WTC11 (cell line): ENCODE measurements at regions not wholly inside any gene's neighbourhood (a gene's known extent, or its start where the extent isn't known, plus 50 kb on each side); places are given as distances from the start of the nearest gene placed in this dataset.

Experiments
- ATAC-seq: fragments of 200-7000 bp; cut with Tn5 transposase; 2 replicates; pipeline ENCODE4 v1.10.0; 2021; ENCODE audit warnings: mild to moderate bottlenecking, moderate library complexity
- CTCF ChIA-PET: fragments of 300-600 bp; sonication (Branson Sonifier 250); formaldehyde crosslinking; loops from one replicate; lab custom pipeline; 2021; ENCODE audit warnings: antibody characterized with exemption; lab: Charles Lee
- POLR2A ChIA-PET: fragments of 350-600 bp; sonication (Branson Sonifier 250); formaldehyde crosslinking; loops from one replicate; lab custom pipeline; 2021; ENCODE audit warnings: antibody characterized with exemption; lab: Charles Lee
- DNase-seq: peaks from one replicate; pipeline ENCODE4 v3.0.0; 2021; ENCODE audit warnings: low spot score
- H3K27ac Mint-ChIP-seq: 2 replicates; pipeline ENCODE4 v1.8.0; 2021; ENCODE audit warnings: mixed read lengths
- H3K27me3 Mint-ChIP-seq: 2 replicates; pipeline ENCODE4 v1.8.0; 2021; ENCODE audit warnings: low read depth, mild to moderate bottlenecking, moderate library complexity, mixed read lengths
- H3K36me3 Mint-ChIP-seq: 2 replicates; pipeline ENCODE4 v1.8.0; 2021; ENCODE audit warnings: mixed read lengths
- H3K4me1 Mint-ChIP-seq: 2 replicates; pipeline ENCODE4 v1.8.0; 2022; ENCODE audit warnings: mixed read lengths
- H3K4me3 Mint-ChIP-seq: 2 replicates; pipeline ENCODE4 v1.8.0; 2021; ENCODE audit warnings: mild to moderate bottlenecking, moderate library complexity, mixed read lengths
- H3K9me3 Mint-ChIP-seq: 2 replicates; pipeline ENCODE4 v1.8.0; 2021; ENCODE audit warnings: mixed read lengths
- CBFB ChIP-seq: sonication (generic); formaldehyde crosslinking; IDR thresholded peaks from 2 replicates; pipeline ENCODE4 v1.8.1; 2022; ENCODE audit warnings: mild to moderate bottlenecking, low read depth, missing genetic modification reagents
- CDX4 ChIP-seq: fragments of 250-450 bp; sonication (Bioruptor Pico); IDR thresholded peaks from 2 replicates; pipeline ENCODE4 v1.9.0; 2021; ENCODE audit warnings: moderate library complexity, mild to moderate bottlenecking, inconsistent platforms, borderline replicate concordance
- EMX1 ChIP-seq: fragments of 250-450 bp; sonication (Bioruptor Pico); IDR thresholded peaks from 2 replicates; pipeline ENCODE4 v1.8.0; 2021; ENCODE audit warnings: mild to moderate bottlenecking
- ERG ChIP-seq: fragments of 250-450 bp; sonication (Bioruptor Pico); IDR thresholded peaks from 2 replicates; pipeline ENCODE4 v1.8.0; 2021; ENCODE audit warnings: mild to moderate bottlenecking
- FOXJ3 ChIP-seq: sonication (generic); formaldehyde crosslinking; IDR thresholded peaks from 2 replicates; pipeline ENCODE4 v1.9.0; 2021; ENCODE audit warnings: missing genetic modification reagents, mild to moderate bottlenecking, borderline replicate concordance
- FOXK1 ChIP-seq: sonication (generic); formaldehyde crosslinking; IDR thresholded peaks from 2 replicates; pipeline ENCODE4 v1.8.0; 2022; ENCODE audit warnings: mild to moderate bottlenecking, moderate library complexity, missing genetic modification reagents
- FOXP4 ChIP-seq: sonication (generic); formaldehyde crosslinking; IDR thresholded peaks from 2 replicates; pipeline ENCODE4 v1.8.0; 2022; ENCODE audit warnings: mild to moderate bottlenecking, missing genetic modification reagents
- GABPB1 ChIP-seq: sonication (generic); formaldehyde crosslinking; IDR thresholded peaks from 2 replicates; pipeline ENCODE4 v1.8.1; 2023; ENCODE audit warnings: mild to moderate bottlenecking, missing genetic modification reagents
- MAX ChIP-seq: sonication (generic); formaldehyde crosslinking; IDR thresholded peaks from 2 replicates; pipeline ENCODE4 v1.8.0; 2022; ENCODE audit warnings: mild to moderate bottlenecking, missing genetic modification reagents
- MYBL2 ChIP-seq: sonication (generic); formaldehyde crosslinking; IDR thresholded peaks from 2 replicates; pipeline ENCODE4 v1.8.1; 2023; ENCODE audit warnings: mild to moderate bottlenecking, moderate library complexity, missing genetic modification reagents
- SMAD4 ChIP-seq: sonication (generic); formaldehyde crosslinking; IDR thresholded peaks from 2 replicates; pipeline ENCODE4 v1.8.0; 2022; ENCODE audit warnings: mild to moderate bottlenecking, missing genetic modification reagents
- SP1 ChIP-seq: sonication (generic); formaldehyde crosslinking; conservative IDR thresholded peaks from 2 replicates; pipeline ENCODE4 v1.8.1; 2022; ENCODE audit warnings: missing genetic modification reagents
- STAT6 ChIP-seq: sonication (generic); formaldehyde crosslinking; conservative IDR thresholded peaks from 2 replicates; pipeline ENCODE4 v1.8.1; 2023; ENCODE audit warnings: mild to moderate bottlenecking, low read depth, missing genetic modification reagents, moderate library complexity
- TCF7 ChIP-seq: sonication (generic); formaldehyde crosslinking; IDR thresholded peaks from 2 replicates; pipeline ENCODE4 v1.8.0; 2022; ENCODE audit warnings: mild to moderate bottlenecking, low read depth, missing genetic modification reagents, moderate library complexity
- TEAD4 ChIP-seq: sonication (generic); formaldehyde crosslinking; IDR thresholded peaks from 2 replicates; pipeline ENCODE4 v1.8.0; 2022; ENCODE audit warnings: mild to moderate bottlenecking, missing genetic modification reagents
- ZBTB21 ChIP-seq: sonication (generic); formaldehyde crosslinking; IDR thresholded peaks from 2 replicates; pipeline ENCODE4 v1.8.1; 2023; ENCODE audit warnings: mild to moderate bottlenecking, missing genetic modification reagents, borderline replicate concordance
- ZBTB43 ChIP-seq: sonication (generic); formaldehyde crosslinking; IDR thresholded peaks from 2 replicates; pipeline ENCODE4 v1.8.1; 2023; ENCODE audit warnings: mild to moderate bottlenecking, missing genetic modification reagents
- ZNF138 ChIP-seq: sonication (generic); formaldehyde crosslinking; conservative IDR thresholded peaks from 2 replicates; pipeline ENCODE4 v1.8.1; 2022; ENCODE audit warnings: mild to moderate bottlenecking, moderate library complexity, missing genetic modification reagents
- ZNF219 ChIP-seq: sonication (generic); formaldehyde crosslinking; IDR thresholded peaks from 2 replicates; pipeline ENCODE4 v1.8.0; 2023; ENCODE audit warnings: missing genetic modification reagents, mild to moderate bottlenecking, borderline replicate concordance
- ZNF317 ChIP-seq: sonication (generic); formaldehyde crosslinking; IDR thresholded peaks from 2 replicates; pipeline ENCODE4 v1.8.1; 2023; ENCODE audit warnings: low read depth, mild to moderate bottlenecking, moderate library complexity, missing genetic modification reagents, borderline replicate concordance

- Mint-ChIP-seq H3K27ac (no peak overlapping the region), H3K27me3 (no peaks in the 10 kb centered on the region), H3K4me3 (no peak overlapping the region), H3K4me1 (peaks cover 16% of the 10 kb centered on the region), H3K36me3 (peaks cover 2% of the 10 kb centered on the region; the same call in 1 of the 2 replicates), H3K9me3 (peaks cover 8% of the 10 kb centered on the region)
- ATAC-seq, result no peak
- POLR2A ChIA-PET, result no interaction called here
- CTCF ChIA-PET, result interaction anchor here (1.3 kb wide), 1 partner anchor 195 kb away, joined by 3 read pairs; no protein-coding TSS in a partner anchor
- TF ChIP-seq ZNF138 (CRISPR knock-in tag) (no peak), CBFB (no peak), SP1 (CRISPR knock-in tag) (no peak), CDX4 (CRISPR knock-in tag) (no peak), TCF7 (CRISPR knock-in tag) (no peak)
- no peak for DNase-seq
These were observed 87.7 kb downstream of the GATA6 start for GRCh38 chr18:22257022-22257543.

- H3K4me1 Mint-ChIP-seq, result peaks cover 5% of the 10 kb centered on the region; the same call in 1 of the 2 replicates
- CTCF ChIA-PET, result no interaction called here
- H3K36me3 Mint-ChIP-seq, result no peaks in the 10 kb centered on the region
These were observed 84.7 kb downstream of the GATA6 start for GRCh38 chr18:22254088-22254487.

GRCh38 chr18:22253676-22254075 lies 84.3 kb downstream of the GATA6 start:
- H3K9me3 Mint-ChIP-seq, result no peaks in the 10 kb centered on the region
- no peak; the same call in 1 of the 2 replicates for ATAC-seq
- TF ChIP-seq ZBTB21 (CRISPR knock-in tag) (no peak), EMX1 (CRISPR knock-in tag) (no peak), STAT6 (CRISPR knock-in tag) (no peak), FOXJ3 (no peak), FOXK1 (CRISPR knock-in tag) (no peak), ZNF219 (CRISPR knock-in tag) (no peak), MYBL2 (CRISPR knock-in tag) (no peak), ERG (CRISPR knock-in tag) (no peak), GABPB1 (no peak), TEAD4 (CRISPR knock-in tag) (no peak), ZNF317 (CRISPR knock-in tag) (no peak), MAX (CRISPR knock-in tag) (no peak), SMAD4 (no peak)
- TF ChIP-seq, all 79 proteins: peak for 0
- H3K4me3 Mint-ChIP-seq, result no peak overlapping the region
- H3K36me3 Mint-ChIP-seq, result no peaks in the 10 kb centered on the region
- CTCF ChIA-PET, result no interaction called here
- peaks cover 5% of the 10 kb centered on the region; the same call in 1 of the 2 replicates for H3K4me1 Mint-ChIP-seq
- DNase-seq, result no peak
- H3K27me3 Mint-ChIP-seq, result no peaks in the 10 kb centered on the region
- POLR2A ChIA-PET, result no interaction called here
- no peak overlapping the region for H3K27ac Mint-ChIP-seq

More at GRCh38 chr18:22254088-22254487, 84.7 kb downstream of the GATA6 start:
- Mint-ChIP-seq H3K4me3 (no peak overlapping the region), H3K9me3 (no peaks in the 10 kb centered on the region), H3K27ac (no peak overlapping the region), H3K27me3 (no peaks in the 10 kb centered on the region)
- ATAC-seq (no peak), DNase-seq (no peak)
- POLR2A ChIA-PET, result no interaction called here
- no peak for TF ChIP-seq FOXP4 (CRISPR knock-in tag)
- TF ChIP-seq ZNF138 (CRISPR knock-in tag), result no peak
- TF ChIP-seq ZBTB43 (CRISPR knock-in tag), result no peak
